PFSK-1 (cell line): ENCODE measurements at regions not wholly inside any gene's neighbourhood (a gene's known extent, or its start where the extent isn't known, plus 50 kb on each side); places are given as distances from the start of the nearest gene placed in this dataset.

Experiments
- POLR2AphosphoS5 ChIP-seq: IDR thresholded peaks from 2 replicates; pipeline ENCODE4 v1.6.1; 2012; ENCODE audit warnings: low read depth, mild to moderate bottlenecking, control low read depth, low read length, moderate library complexity
- REST ChIP-seq, 2 experiments: IDR thresholded peaks; 2 replicates each; pipeline versions ENCODE4 v1.6.1 to v1.8.0; 2011 to 2012; ENCODE audit warnings: low read depth in 2 of 2, low read length in 2 of 2, control low read depth in 1 of 2, inconsistent platforms in 1 of 2, mild to moderate bottlenecking in 1 of 2, moderate library complexity in 1 of 2; ENCODE audit not compliant: insufficient read depth in 1 of 2
- TAF1 ChIP-seq: IDR thresholded peaks from 2 replicates; pipeline ENCODE4 v1.6.1; 2012; ENCODE audit warnings: low read length, control low read depth, borderline replicate concordance; ENCODE audit not compliant: insufficient read depth

- TF ChIP-seq POLR2AphosphoS5 (no peak), REST (IDR thresholded peaks at IDR 0.05; ENCODE audit: insufficient read depth in 1 of 2, low read depth in 2 of 2, low read length in 2 of 2) (no peak), TAF1 (no peak)
Measured at GRCh38 chr12:93146970-93147369, 217.9 kb upstream of the EEA1 start.
